Prostate gland (tissue), 2 donors: ENCODE measurements at regions not wholly inside any gene's neighbourhood (a gene's known extent, or its start where the extent isn't known, plus 50 kb on each side); places are given as distances from the start of the nearest gene placed in this dataset.

Experiments used
- DNase-seq: peaks from one replicate; pipeline ENCODE4 v3.0.0-alpha.2; 2019; ENCODE audit warnings: low spot score
- H3K27ac ChIP-seq, 2 donors: fragments of 200-600 bp; sonication (generic); 2 replicates each; pipeline ENCODE4 v1.5.1; 2017 to 2019
- H3K27me3 ChIP-seq: fragments of 200-600 bp; sonication (generic); replicated peaks from 2 replicates; pipeline ENCODE4 v1.5.1; 2019; ENCODE audit not compliant: insufficient read depth
- H3K36me3 ChIP-seq, 2 donors: fragments of 200-600 bp; sonication (generic); 1 replicate in 1 of 2; 2 replicates in 1 of 2; pipeline versions ENCODE4 v1.5.1 to v1.8.1; 2017 to 2019
- H3K4me1 ChIP-seq: fragments of 200-600 bp; sonication (generic); replicated peaks from 2 replicates; pipeline ENCODE4 v1.5.1; 2019
- H3K4me3 ChIP-seq, 2 donors: fragments of 200-600 bp; sonication (generic); 2 replicates each; pipeline ENCODE4 v1.5.1; 2017 to 2019
- H3K9me3 ChIP-seq: fragments of 200-600 bp; sonication (generic); 2 replicates; pipeline ENCODE4 v1.5.1; 2017
- CTCF ChIP-seq, 4 experiments: fragments of 200-600 bp in 2 of 4; fragments of 450-650 bp in 2 of 4; sonication (generic) in 2 of 4; IDR thresholded peaks; 1 replicate in 3 of 4; 2 replicates in 1 of 4; pipeline ENCODE4 v1.5.1; 2016 to 2019; ENCODE audit warnings: antibody characterized with exemption in 4 of 4, mild to moderate bottlenecking in 2 of 4, moderate library complexity in 2 of 4
- POLR2A ChIP-seq: fragments of 450-650 bp; IDR thresholded peaks from one replicate; pipeline ENCODE4 v1.6.1; 2016; ENCODE audit warnings: antibody characterized with exemption, mild to moderate bottlenecking
- POLR2AphosphoS5 ChIP-seq: sonication (generic); formaldehyde crosslinking; IDR thresholded peaks from one replicate; pipeline ENCODE4 v1.6.1; 2017; ENCODE audit warnings: antibody characterized with exemption
- WGBS: methylation state at CpG from one replicate; pipeline ENCODE4 v1.1.5; 2018; 5-methylcytosine and 5-hydroxymethylcytosine counted together
- intact Hi-C: fragments of 100-400 bp; cut with DNase I; formaldehyde crosslinking; loops from one replicate; pipeline ENCODE4 v1.14.2; 2022

GRCh38 chr13:21762512-21762911 lies 91.6 kb downstream of the FGF9 start:
- no peak for DNase-seq
- intact Hi-C loops = no loop called here
- Histone ChIP-seq H3K27me3 (no peaks in the 10 kb centered on the region), H3K4me3 (no peak overlapping the region), H3K36me3 (no peaks in the 10 kb centered on the region), H3K27ac (no peak overlapping the region), H3K4me1 (no peaks in the 10 kb centered on the region), H3K9me3 (no peaks in the 10 kb centered on the region)
- TF ChIP-seq POLR2AphosphoS5 (no peak), CTCF (IDR thresholded peaks at IDR 0.05) (no peak), POLR2A (no peak)
- 93% methylated on average over 8 of the region's 8 CpGs for WGBS

GRCh38 chr13:21767032-21767431 lies 96.2 kb downstream of the FGF9 start:
- Histone ChIP-seq H3K4me1 (no peaks in the 10 kb centered on the region), H3K9me3 (no peaks in the 10 kb centered on the region), H3K27ac (no peak overlapping the region), H3K36me3 (no peaks in the 10 kb centered on the region), H3K4me3 (no peak overlapping the region), H3K27me3 (no peaks in the 10 kb centered on the region)
- 92% methylated on average over 8 of the region's 8 CpGs for WGBS
- DNase-seq = no peak
- TF ChIP-seq CTCF (IDR thresholded peaks at IDR 0.05) (no peak), POLR2AphosphoS5 (no peak), POLR2A (no peak)
- intact Hi-C loops = no loop called here

- no peaks in the 10 kb centered on the region for H3K9me3 ChIP-seq
- no peaks in the 10 kb centered on the region for H3K36me3 ChIP-seq
- TF ChIP-seq CTCF (IDR thresholded peaks at IDR 0.05) (no peak), POLR2A (no peak), POLR2AphosphoS5 (no peak)
- no peaks in the 10 kb centered on the region for H3K4me1 ChIP-seq
- H3K27me3 ChIP-seq = no peaks in the 10 kb centered on the region
- intact Hi-C loops = no loop called here
- no peak overlapping the region for H3K27ac ChIP-seq
- no peak overlapping the region for H3K4me3 ChIP-seq
- DNase-seq = no peak
- 81% methylated on average over 1 of the region's 1 CpG for WGBS
Observed at GRCh38 chr13:21771075-21771474, 100.2 kb downstream of the FGF9 start.

GRCh38 chr13:21777166-21777565 lies 106.3 kb downstream of the FGF9 start:
- no peak overlapping the region for H3K27ac ChIP-seq
- intact Hi-C loops = no loop called here
- 82% methylated on average over 1 of the region's 1 CpG for WGBS
- no peaks in the 10 kb centered on the region for H3K27me3 ChIP-seq
- TF ChIP-seq POLR2AphosphoS5 = no peak
- no peak for TF ChIP-seq CTCF (IDR thresholded peaks at IDR 0.05)
- no peak for TF ChIP-seq POLR2A
- H3K9me3 ChIP-seq = no peaks in the 10 kb centered on the region
- DNase-seq = no peak
- no peaks in the 10 kb centered on the region for H3K4me1 ChIP-seq
- no peaks in the 10 kb centered on the region for H3K36me3 ChIP-seq
- H3K4me3 ChIP-seq = no peak overlapping the region

GRCh38 chr13:21777813-21778212 lies 106.9 kb downstream of the FGF9 start:
- H3K27ac ChIP-seq = no peak overlapping the region
- no peaks in the 10 kb centered on the region for H3K9me3 ChIP-seq
- H3K36me3 ChIP-seq = no peaks in the 10 kb centered on the region
- no peak for DNase-seq
- TF ChIP-seq POLR2A (no peak), POLR2AphosphoS5 (no peak), CTCF (IDR thresholded peaks at IDR 0.05) (no peak)
- intact Hi-C loops = no loop called here
- no peaks in the 10 kb centered on the region for H3K4me1 ChIP-seq
- no peak overlapping the region for H3K4me3 ChIP-seq
- H3K27me3 ChIP-seq = no peaks in the 10 kb centered on the region
- WGBS = 60% methylated on average over 3 of the region's 3 CpGs
